ENCODE measurements at regions not wholly inside any gene's neighbourhood (a gene's known extent, or its start where the extent isn't known, plus 50 kb on each side); places are given as distances from the start of the nearest gene placed in this dataset.
"Not testable (repeated sequence)": the region's sequence is repeated elsewhere in the genome, so short reads cannot be mapped to it uniquely, and the experiment has no call there.

DNA sequence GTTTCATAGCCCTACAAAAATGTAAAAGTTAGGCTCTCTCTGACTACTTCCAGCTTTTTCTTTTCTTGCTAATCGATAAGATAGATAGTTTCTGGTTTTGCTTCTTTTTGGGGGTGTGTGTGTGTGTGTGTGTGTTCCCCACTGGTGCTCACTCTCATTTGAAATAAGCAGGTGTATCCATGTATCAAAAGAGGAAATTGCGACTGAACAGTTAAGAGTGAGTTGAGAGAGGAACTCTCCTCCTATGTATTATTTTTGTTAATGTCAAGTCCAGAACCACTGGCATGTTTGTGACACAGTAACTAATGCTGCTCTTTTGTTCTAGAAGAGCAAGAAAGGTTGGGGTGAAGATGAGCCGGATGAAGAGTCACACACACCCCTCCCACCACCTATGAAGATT is 96.7 kb upstream of the UMPS start:
- DNase-seq (ENCODE audit: low read depth in 2 of 2): no peak

DNA sequence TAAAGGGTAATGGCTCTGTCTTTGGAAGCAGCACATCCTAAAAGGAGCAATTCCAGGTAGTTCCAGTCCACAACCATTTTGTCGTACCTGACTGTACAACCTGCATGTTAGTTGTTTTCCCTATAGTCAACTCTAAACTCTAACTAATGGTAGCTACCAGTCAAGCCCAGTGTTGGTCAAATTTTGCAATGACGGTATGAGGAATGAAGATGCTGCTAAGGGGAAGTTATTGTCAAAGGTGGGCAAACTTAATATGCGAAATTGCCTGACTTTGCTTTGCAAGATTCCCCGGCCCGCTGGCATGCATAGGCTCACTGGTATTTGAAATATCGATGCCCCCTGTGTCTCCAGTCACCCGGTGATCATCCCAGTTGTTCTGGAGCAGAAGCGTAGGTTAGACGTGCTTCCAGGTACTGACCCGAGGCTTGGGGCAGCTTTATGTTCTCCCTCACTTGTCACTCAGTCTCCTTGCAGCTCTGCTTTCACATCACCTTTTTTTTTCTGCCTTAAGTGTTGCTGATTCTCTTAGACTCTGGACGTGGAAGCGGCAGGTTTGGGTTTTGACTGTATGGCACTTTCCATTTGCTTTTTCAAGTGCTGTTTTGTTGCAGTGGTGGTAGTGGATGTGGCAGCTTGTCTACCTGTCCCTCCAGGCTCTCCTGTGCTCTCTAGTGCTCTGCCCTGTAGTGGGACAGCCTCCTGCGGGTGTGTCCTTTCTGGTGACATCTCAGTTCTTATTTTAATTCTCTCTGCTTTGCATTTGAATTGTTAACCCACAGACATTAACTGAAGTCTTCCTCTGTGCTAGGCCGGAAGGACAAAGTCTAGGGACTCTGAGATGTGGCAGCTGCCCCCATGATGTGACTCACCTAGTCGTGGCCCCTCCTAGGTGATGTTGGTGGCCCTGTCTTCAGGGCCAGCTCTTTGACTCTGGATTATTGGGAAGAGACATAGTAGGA is 95.8 kb upstream of the UMPS start:
- no peak for DNase-seq (ENCODE audit: low read depth in 2 of 2)

DNA sequence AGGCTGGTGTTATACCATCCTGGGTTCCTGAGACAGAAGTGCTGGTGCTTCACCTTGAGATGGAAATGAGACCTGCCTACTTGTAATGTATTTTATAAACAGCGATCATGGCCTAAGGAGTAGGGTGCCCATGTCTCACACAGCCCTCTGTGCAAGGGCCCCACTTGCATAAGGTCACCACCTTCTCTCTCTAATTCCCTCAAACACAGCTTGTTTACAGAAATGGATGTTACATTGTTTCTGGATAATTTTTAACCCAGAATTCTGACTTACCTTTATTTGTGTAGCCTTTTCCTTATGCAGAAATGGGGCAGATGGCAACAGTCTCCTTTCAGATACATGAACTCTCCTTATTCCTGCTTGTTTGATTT is 95.1 kb upstream of the UMPS start:
- no peak for DNase-seq (ENCODE audit: low read depth in 2 of 2)

DNA sequence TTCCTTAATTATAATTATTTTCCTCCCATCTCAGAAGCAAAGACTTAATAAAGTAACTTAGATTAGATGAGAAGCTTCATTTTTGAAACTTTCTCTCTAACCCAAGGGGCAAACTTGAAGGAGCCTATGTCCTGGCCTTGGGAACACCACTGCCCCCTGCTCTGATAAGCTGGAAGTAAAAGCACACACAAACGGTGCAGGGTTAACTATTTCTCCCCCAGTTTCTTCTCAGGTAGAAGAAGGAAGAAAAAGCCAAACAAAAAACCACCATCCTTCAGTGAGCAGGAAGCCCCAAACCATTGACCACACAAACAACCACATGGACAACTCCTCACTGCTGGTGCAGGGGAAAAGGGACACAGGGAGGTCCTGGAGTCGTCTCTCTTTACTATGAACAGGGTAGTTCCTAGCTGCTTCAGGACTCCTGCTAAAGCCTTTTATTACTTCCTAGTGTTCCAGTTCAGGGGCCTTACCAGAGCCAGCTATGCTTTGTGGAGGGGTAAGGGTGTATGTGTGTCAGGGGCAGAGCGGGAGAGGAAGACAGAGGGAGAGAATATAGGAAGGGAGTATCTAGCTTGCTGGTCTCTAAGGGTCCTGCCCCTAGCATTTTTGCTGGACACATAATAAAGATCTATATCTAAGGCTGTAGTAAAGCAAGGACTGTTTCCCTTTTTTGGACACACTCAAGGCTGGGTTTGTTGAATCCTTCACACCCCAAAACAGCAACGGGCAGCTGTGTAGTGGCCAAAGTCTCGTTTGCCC is 94.0 kb upstream of the UMPS start:
- no peak for DNase-seq (ENCODE audit: low read depth in 2 of 2)

DNA sequence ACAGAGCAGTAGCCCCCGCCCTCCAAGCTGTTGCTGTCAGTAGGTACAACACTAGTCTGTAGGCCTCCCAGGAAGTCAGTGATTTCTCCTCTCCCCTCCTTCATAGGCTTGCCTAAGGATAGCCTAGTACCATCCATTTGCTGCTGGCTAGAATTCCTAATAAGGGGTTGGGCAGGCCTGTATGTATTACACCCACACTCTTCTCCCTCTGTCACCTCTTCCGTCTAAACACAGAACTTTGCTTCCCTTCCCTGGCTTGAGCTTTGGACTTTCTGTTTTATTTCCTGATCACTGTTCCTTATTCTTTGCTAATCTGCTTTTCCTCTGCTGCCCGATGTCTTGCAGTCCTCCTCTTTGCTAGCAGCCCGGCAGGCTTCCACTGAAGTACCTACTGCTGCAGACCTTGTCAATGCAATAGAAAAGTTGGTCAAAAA is 93.4 kb upstream of the UMPS start:
- DNase-seq (ENCODE audit: low read depth in 2 of 2): no peak

DNA sequence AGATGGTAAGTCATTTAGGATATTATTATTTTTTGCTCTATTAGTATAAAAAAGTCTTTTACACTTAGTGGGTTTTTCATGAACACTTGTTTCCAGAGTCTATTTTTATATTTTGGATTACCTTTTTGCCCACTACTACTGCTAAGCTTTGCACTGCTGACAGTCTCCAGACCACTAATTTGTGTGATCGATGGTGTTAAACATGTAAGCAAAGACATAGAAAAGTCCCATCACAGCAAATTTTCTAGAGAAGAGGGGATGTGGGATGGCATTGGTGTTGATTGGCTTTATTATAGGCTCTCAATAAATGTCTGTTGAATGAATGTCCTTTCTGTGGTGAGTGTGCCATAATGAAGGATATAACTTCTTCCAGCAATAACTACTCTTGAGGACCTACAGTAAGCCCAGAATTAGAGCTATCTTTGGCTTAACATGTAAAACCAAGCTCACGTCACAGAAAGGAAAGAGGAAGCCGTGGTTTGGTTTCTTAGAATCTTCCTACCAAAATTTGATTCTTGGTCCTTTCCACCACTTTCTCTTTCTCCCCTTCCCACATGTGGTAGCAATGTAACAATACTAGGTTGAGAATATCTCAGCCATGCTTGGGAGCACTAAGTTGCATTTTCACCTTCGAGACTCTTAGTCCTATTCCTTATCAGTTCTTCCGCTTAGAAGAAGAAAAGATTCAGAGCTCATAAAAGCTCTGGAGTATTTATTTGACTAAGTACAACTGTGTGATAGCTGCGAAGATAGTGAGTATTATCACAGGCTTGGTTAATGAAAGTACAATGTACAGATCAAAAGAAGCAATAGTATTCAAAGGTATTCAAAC is 90.6 kb upstream of the UMPS start:
- no peak for DNase-seq (ENCODE audit: low read depth in 2 of 2)

DNA sequence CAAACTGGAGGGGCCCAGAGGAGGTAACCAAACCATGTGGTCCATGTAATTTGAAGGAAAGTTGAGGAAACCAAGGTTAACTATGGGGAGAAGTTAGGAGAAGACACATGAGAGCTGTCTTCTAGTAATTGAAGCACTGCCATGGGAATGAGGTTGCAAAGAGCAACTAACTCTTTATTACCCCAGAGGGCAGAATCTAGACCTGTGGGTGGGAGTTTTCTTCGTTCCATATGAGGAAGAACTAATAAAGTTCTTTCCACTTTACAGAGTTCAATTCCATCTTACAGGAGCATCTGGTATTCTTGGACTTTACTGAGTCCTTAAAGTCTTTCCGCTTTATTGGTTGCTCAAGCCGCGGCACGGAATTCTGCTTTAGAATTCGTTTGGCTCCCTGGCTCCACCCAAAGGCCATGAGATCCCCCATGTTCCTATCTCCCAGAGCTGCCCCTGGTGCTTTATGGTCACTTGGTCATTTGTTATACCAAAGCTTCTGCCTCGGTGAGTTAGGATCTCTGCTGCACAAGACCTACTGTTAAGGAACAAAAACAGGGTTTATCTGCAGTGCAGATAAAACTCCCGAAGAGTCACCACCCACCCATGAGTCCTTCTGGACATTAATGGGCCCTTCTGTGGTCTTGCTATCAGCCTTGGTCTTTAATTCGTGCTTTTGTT is 89.5 kb upstream of the UMPS start:
- no peak for DNase-seq (ENCODE audit: low read depth in 2 of 2)

DNA sequence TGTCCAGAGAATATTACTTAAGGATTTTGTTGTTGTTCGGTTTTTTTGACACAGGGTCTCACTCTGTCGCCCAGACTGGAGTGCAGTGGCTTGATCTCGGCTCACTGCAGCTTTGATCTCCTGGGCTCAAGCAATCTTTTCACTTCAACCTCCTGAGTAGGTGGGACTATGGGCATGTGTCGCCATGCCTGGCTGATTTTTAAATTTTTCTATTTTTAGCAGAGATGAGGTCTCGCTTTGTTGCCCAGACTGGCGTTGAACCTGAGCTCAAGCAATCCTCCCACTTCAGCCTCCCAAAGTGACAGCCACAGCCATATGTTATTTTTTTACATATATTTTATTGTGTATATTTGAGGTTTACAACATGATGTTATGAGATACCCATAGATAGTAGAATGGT is 86.8 kb upstream of the UMPS start:
- DNase-seq (ENCODE audit: low read depth in 2 of 2): no peak

DNA sequence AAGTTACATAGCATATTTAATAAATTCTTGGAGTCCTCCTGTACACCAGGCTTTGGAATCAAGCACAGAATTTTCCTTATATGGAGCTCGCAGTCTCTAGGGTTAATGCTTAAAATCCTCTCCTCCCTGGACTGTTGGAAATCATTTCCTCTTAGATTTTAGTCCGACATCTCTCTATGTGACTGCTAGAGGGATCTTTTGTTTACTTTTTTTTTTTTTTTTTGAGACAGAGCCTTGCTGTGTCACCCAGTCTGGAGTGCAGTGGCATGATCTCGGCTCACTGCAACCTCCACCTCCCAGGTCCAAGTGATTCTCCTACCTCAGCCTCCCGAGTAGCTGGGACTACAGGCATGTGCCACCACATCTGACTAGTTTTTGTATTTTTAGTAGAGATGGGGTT is 84.1 kb upstream of the UMPS start:
- not testable (repeated sequence) for DNase-seq (ENCODE audit: low read depth in 2 of 2)

DNA sequence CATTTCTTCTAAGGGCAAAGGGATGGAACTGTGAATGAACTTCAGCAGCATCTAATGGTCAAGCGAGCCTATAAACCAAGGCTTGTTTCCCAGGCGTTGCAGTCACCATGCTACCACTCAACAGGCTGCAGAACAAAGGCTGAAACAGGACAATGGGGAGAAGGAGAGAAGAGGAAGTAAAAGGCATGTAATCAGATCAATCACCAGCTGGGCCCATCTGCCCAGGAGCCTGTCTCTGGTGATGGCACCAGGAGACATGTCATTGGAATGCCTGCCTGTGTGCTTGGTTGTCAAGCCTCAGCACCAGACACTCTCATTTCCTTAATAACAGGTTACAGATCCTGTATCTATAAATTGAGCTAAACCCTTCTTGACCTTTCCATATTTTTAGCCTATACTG is 81.7 kb upstream of the UMPS start:
- no peak for DNase-seq (ENCODE audit: low read depth in 2 of 2)

DNA sequence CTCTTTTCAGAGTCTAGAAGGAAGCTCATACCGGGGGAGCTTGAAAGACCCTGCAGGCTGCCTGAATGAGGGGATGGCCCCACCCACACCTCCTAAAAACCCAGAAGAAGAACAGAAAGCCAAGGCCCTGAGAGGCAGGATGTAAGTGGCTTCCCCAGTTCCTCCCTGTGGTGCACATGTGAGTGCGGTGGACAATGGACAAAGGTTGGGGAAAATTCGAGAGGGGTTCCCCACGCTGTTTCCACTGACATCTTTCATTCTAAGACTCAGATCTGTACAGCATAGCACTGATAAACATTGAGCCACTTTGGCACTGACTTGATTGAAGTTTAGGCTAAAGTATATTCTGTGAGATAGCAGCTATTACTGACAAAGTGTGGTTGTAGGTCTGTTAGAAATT is 79.5 kb upstream of the UMPS start:
- peak in 1 of 2 experiments; percentile 25 for DNase-seq (ENCODE audit: low read depth in 2 of 2)

DNA sequence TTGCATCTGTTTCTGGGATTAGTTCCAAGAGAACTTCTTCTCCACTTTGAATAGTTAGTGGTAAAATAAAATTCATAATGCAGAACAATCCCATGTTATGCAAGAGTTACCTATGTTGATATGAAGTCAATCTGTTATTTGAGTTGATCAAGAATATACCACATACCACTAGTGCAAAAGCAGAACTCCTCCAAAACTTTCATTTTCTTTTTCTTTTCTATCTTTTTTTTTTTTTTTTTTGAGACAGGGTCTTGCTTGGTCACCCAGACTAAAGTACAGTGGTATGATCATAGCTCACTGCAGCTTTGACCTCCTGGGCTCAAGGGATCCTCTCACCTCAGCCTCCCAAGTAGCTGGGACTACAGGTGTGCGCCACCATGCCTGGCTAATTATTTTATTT is 78.8 kb upstream of the UMPS start:
- not testable (repeated sequence) for DNase-seq (ENCODE audit: low read depth in 2 of 2)

DNA sequence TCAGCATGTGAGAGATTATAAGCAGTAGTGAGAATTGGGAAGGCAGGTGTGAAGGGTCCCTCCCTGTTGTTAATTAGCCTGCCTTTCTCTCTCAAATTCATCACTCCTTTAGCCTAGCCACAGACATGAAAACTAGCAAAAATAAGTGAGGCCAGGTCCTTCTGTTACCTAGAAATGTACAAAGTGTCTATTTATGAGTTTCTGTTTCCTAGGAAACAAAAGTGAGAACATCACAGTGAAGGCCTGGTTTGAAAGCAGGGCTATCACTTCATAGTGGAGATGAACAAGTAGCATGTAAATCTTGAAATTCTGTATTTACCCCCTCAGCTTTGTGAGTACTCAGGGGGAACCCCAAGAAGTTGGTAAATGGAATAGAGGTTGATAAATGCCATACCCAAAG is 78.2 kb upstream of the UMPS start:
- no peak for DNase-seq (ENCODE audit: low read depth in 2 of 2)

DNA sequence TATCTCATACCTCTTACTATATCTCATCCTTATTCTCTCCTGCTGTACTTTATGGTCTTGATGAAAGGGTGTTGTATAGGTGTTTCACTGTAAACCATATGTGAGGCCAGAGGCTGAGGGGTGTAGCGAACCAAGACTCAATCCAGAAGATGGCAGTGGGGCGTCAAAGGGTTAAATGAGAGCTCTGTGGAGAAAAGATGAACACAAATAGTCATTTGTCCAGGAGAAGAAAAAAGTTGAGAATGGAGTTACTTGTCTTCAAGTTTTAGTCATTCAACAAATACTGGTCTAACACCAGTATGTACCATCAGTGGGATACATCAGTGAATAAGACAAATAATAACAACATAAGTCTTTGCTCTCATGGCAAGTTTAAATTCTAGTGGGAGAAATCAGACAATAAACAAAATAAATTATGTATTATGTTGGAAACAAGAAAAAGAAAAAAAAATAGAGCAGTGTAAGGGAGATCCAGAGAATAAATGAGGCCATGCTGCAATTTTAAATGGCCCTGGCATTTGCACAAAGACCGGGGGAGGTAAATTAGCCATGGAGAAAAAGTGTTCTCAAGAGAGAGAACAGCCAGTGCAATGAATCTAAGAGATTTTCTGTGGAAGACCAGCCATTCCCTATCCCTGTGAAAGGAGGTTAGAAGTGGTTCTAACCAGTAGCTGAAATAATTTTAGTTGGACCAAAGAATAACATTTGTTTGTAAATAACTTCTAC is 77.0 kb upstream of the UMPS start:
- DNase-seq (ENCODE audit: low read depth in 2 of 2): no peak

DNA sequence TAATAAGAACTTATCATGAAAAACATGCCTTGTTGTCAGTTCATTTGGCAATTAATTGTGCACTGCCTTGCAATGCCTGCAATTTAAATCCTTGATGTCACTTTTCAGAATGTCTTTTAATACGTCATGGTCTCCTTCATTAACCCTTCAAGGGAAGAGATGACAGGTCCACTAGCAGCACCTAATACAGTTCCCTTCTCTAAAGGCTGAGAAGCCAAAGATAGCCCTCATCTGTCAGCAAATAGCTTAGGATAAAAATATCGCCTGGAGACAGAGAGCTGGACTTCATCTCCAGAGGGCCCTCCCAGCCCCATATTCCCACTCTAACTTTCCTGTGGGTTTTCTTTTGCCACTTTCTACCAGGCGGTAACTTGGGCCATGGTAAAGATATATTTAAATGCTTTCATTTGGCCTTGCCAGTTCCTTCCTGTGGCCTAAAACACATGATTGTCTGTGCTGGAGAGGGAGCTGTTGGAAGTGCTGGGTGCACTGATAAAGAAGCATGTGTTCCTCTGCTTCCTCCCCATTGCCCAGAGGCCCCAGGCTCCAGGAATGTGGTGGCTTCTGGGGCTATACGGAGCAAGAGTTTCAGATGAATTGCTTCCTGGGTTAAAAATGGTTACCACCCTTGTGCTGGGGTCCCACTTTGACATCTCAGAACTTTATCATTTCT is 76.3 kb upstream of the UMPS start:
- DNase-seq (ENCODE audit: low read depth in 2 of 2): no peak

DNA sequence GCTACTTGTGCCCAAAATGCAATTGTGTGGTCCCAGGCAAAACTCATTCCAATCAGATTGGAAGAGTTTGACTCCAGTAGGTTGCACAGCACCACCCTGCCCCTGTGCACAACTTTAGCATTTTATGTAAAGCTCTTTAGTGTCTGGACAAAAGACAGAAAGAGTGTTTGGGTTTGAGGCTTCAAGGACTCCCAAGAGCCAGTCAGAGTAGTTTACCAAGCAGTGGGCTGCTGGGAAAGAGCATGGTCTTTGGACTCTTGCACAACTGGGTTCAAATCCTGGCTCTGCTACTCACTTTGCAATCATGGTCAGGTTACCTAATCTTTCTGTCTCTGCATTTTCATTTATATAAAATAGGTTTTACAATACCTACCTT is 75.8 kb upstream of the UMPS start:
- no peak for DNase-seq (ENCODE audit: low read depth in 2 of 2)

DNA sequence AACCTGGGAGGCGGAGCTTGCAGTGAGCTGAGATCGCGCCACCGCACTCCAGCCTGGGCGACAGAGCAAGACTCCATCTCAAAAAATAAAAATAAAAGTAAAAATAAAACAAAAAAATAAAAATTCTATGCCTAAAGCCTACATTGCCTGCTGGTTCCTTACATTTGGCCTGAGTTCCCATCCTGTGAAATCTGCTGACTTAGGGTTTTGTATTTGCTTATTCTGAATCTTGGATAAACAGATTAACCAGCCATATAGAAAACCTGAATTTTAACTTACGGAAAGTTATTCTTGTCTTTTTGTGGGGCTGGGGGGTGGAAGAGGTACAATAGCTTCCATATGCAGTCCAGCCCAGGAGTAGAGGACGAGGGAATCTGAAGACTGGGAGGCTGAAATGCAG is 73.7 kb upstream of the UMPS start:
- DNase-seq (ENCODE audit: low read depth in 2 of 2): no peak

DNA sequence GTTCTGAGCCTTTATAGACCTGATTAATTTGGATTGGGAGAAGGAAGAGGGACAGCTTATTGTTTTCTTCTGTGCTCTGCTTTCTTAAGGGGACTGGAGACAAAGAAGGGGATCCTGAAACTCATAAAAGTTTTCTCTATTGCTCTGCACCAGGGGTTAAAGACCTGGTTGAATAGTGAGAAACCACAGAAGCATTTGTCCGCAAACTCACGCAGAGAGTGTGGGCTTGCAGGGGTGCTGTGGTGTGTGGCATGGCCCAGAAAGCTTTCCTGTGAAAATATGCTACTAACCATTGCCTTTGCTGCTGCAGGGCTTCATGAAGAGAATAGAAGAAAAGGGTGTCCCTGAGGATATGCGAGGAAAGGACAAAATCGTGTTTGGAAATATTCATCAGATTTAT is 73.1 kb upstream of the UMPS start:
- no peak for DNase-seq (ENCODE audit: low read depth in 2 of 2)

DNA sequence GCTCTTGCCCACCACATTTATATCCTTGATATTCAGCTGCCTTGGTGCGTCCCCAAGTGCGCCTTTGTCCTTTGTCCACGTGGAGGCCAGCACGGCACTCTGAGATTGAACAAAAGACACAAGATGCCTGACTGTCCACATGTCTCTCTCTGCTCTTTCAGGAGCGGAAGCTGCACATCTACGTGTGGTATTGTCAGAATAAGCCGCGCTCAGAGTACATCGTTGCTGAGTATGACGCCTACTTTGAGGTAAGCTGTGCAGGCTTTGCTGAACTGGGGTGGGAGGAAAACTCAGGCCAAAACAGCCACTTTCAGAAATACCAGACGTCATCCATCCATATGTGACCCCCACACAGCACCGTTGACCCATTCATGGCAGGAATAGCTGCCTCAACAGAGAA is 72.0 kb upstream of the UMPS start:
- DNase-seq (ENCODE audit: low read depth in 2 of 2): no peak

DNA sequence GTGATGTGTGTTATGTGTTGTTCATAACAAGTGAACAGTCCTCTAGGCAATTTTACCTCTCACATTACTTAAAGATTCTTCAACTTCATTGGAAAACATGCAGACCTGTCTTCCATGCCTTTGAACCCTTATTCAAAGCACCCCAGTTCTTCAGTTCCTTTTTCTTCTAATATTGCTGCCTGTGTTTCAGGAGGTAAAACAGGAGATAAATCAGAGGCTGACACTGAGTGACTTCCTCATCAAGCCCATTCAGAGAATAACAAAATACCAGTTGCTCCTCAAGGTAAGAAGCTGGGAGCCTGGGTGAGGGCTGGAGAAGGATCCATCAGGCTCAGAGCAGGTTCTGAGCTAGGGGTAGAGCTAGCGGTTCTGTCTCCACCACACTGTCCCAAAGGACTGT is 71.1 kb upstream of the UMPS start:
- DNase-seq (ENCODE audit: low read depth in 2 of 2): no peak
